PC-3 (cell line): ENCODE measurements at regions not wholly inside any gene's neighbourhood (a gene's known extent, or its start where the extent isn't known, plus 50 kb on each side); places are given as distances from the start of the nearest gene placed in this dataset.

Experiments
- ATAC-seq: fragments of 200-7000 bp; cut with Tn5 transposase; 2 replicates; pipeline ENCODE4 v1.9.1; 2020; ENCODE audit warnings: mild to moderate bottlenecking, moderate library complexity
- BruUV-seq: library from RNA; stranded (reverse); fragments of 400-500 nt; replicated peaks from 2 replicates; lab custom pipeline; 2021; lab: Mats Ljungman, UMichigan
- CTCF ChIA-PET: fragments of 300-600 bp; sonication (Branson Sonifier 250); formaldehyde crosslinking; loops from one replicate; lab custom pipeline; 2022; ENCODE audit warnings: antibody characterized with exemption; lab: Charles Lee
- POLR2A ChIA-PET: fragments of 300-600 bp; sonication (Branson Sonifier 250); formaldehyde crosslinking; loops from one replicate; lab custom pipeline; 2022; ENCODE audit warnings: antibody characterized with exemption; ENCODE audit not compliant: unreplicated experiment; lab: Charles Lee
- DNase-seq: peaks from one replicate; pipeline ENCODE4 v3.0.0-alpha.2; 2015
- H2AFZ ChIP-seq: fragments of 300-600 bp; sonication (generic); 2 replicates; pipeline ENCODE4 v1.6.0; 2016; ENCODE audit warnings: antibody characterized with exemption, low read length
- H3F3A ChIP-seq: fragments of 300-600 bp; sonication (generic); one replicate; pipeline ENCODE4 v1.6.0; 2017; ENCODE audit warnings: antibody characterized with exemption, low read length, control low read depth, mild to moderate bottlenecking; ENCODE audit not compliant: unreplicated experiment
- H3K27ac ChIP-seq: fragments of 300-600 bp; sonication (generic); 2 replicates; pipeline ENCODE4 v1.5.1; 2016; ENCODE audit warnings: mild to moderate bottlenecking, low read length
- H3K27me3 ChIP-seq: fragments of 300-600 bp; sonication (generic); 2 replicates; pipeline ENCODE4 v1.6.1; 2016; ENCODE audit warnings: low read length, mixed read lengths
- H3K36me3 ChIP-seq: fragments of 300-600 bp; sonication (generic); 2 replicates; pipeline ENCODE4 v1.6.1; 2016; ENCODE audit warnings: low read depth, mixed run types, low read length, mixed read lengths
- H3K4me1 ChIP-seq: fragments of 300-600 bp; sonication (generic); 2 replicates; pipeline ENCODE4 v1.5.1; 2016; ENCODE audit warnings: low read length; ENCODE audit not compliant: insufficient read depth
- H3K4me2 ChIP-seq: fragments of 300-600 bp; sonication (generic); 2 replicates; pipeline ENCODE4 v1.6.0; 2016; ENCODE audit warnings: low read length
- H3K4me3 ChIP-seq: fragments of 300-600 bp; sonication (generic); 2 replicates; pipeline ENCODE4 v1.5.1; 2016; ENCODE audit warnings: mild to moderate bottlenecking, low read length, mixed read lengths
- H3K79me2 ChIP-seq: fragments of 300-600 bp; sonication (generic); 2 replicates; pipeline ENCODE4 v1.6.1; 2017; ENCODE audit warnings: low read length, mixed read lengths
- H3K9ac ChIP-seq: fragments of 300-600 bp; sonication (generic); 2 replicates; pipeline ENCODE4 v1.6.0; 2016; ENCODE audit warnings: mild to moderate bottlenecking, low read length
- H3K9me2 ChIP-seq: fragments of 300-600 bp; sonication (generic); replicated peaks from 2 replicates; pipeline ENCODE4 v1.6.1; 2016; ENCODE audit warnings: mixed run types, low read length, mixed read lengths
- H3K9me3 ChIP-seq: fragments of 300-600 bp; sonication (generic); 2 replicates; pipeline ENCODE4 v1.6.1; 2016; ENCODE audit warnings: low read length, mixed read lengths
- H4K20me1 ChIP-seq: fragments of 300-600 bp; sonication (generic); 2 replicates; pipeline ENCODE4 v1.6.1; 2016; ENCODE audit warnings: low read length, mixed read lengths
- EZH2 ChIP-seq: fragments of 300-600 bp; sonication (generic); IDR thresholded peaks from one replicate; pipeline ENCODE4 v1.6.1; 2017; ENCODE audit warnings: antibody characterized with exemption, mild to moderate bottlenecking, low read length; ENCODE audit not compliant: unreplicated experiment
- EZH2phosphoT487 ChIP-seq: fragments of 300-600 bp; sonication (generic); IDR thresholded peaks from 2 replicates; pipeline ENCODE4 v1.6.1; 2018; ENCODE audit warnings: mild to moderate bottlenecking, antibody characterized with exemption, low read length, borderline replicate concordance
- intact Hi-C: fragments of 100-400 bp; cut with micrococcal nuclease; formaldehyde crosslinking; loops from 2 replicates; pipeline ENCODE4 v1.9.0; 2023
- TF ChIP-seq, protein P1 (sequence below): fragments of 300-600 bp; sonication (generic); conservative IDR thresholded peaks from 2 replicates; pipeline ENCODE4 v1.5.1; 2017; ENCODE audit warnings: antibody characterized with exemption, low read depth, mild to moderate bottlenecking, low read length

DNA sequence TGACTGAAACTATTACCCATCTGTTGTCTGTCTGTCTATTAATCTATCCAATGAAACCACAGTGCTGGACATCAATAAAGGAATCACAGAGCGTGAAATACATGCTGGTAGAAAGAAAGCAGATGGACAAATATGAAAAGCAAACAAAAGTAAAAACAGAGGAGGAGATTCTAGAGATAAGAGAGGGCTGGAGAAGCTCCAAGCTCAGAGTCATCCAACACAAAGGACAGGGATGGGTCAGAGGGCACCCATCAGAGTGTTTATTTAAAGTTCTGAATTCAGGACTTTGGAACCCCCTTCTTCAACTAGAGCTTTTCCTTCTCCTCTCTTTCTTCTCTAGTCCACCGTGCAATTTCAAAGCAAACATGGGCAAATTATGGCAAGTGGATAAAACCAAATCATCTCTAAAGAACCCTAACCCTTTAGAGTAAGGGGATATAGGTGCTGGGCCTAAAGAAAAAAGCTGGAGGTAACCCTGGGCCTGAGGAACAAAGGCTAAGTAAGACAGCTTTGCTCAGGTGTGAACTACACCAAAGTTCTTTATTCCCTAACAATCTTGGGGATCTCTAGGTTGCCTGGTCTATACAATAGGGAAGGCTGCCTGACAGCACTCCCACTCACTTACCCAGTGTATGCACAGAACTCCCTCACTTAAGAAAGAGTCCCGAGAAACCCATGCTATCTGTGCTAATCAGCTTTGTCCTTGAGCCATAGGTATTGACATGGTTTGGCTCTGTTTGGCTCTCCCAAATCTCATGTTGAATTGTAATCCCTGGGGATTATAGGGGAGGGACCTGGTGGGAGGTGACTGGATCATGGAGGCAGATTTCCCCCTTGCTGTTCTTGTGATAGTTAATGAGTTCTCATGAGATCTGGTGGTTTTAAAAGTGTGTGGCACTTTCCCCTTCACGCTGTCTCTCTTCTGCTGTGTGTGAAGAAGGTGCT lies 97.0 kb downstream of the BAMBI start:
- CTCF ChIA-PET = no interaction called here

DNA sequence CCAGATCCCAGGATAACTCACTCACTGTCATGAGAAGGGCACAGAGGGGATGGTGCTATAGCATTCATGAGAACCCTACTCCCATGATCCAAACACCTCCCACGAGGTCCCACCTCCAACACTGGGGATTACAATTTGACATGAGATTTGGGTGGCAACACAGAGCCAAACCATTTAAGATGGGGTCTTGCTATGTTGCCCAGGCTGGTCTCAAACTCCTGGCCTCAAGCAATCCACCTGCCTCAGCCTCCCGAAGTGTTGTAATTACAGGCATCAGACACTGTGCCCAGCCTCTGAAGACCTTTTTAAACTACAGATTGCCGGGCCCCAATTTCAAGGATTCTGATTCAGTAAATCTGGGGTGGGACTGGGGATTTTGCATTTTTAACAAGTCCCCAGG lies 98.5 kb downstream of the BAMBI start:
- Histone ChIP-seq H3F3A (no peaks in the 10 kb centered on the region), H3K9me2 (no peaks in the 10 kb centered on the region), H3K4me3 (no peak overlapping the region), H3K79me2 (no peaks in the 10 kb centered on the region), H3K9ac (no peak overlapping the region), H3K36me3 (no peaks in the 10 kb centered on the region), H2AFZ (no peak overlapping the region), H3K27ac (no peak overlapping the region), H3K4me2 (no peak overlapping the region), H3K4me1 (peaks cover 6% of the 10 kb centered on the region), H3K27me3 (no peaks in the 10 kb centered on the region), H3K9me3 (no peaks in the 10 kb centered on the region), H4K20me1 (no peaks in the 10 kb centered on the region)
- no peak for ATAC-seq
- intact Hi-C loops = no loop called here
- TF ChIP-seq EZH2phosphoT487 (no peak), EZH2 (no peak)
- TF ChIP-seq, protein P1, sequence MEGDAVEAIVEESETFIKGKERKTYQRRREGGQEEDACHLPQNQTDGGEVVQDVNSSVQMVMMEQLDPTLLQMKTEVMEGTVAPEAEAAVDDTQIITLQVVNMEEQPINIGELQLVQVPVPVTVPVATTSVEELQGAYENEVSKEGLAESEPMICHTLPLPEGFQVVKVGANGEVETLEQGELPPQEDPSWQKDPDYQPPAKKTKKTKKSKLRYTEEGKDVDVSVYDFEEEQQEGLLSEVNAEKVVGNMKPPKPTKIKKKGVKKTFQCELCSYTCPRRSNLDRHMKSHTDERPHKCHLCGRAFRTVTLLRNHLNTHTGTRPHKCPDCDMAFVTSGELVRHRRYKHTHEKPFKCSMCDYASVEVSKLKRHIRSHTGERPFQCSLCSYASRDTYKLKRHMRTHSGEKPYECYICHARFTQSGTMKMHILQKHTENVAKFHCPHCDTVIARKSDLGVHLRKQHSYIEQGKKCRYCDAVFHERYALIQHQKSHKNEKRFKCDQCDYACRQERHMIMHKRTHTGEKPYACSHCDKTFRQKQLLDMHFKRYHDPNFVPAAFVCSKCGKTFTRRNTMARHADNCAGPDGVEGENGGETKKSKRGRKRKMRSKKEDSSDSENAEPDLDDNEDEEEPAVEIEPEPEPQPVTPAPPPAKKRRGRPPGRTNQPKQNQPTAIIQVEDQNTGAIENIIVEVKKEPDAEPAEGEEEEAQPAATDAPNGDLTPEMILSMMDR = no peak
- ChIA-PET CTCF (no interaction called here), POLR2A (no interaction called here)
- no TSS peak for BruUV-seq
- DNase-seq = no peak

More for the DNA sequence above, 97.0 kb downstream of the BAMBI start:
- Histone ChIP-seq H3K27me3 (no peaks in the 10 kb centered on the region), H2AFZ (no peak overlapping the region), H3K9me3 (no peaks in the 10 kb centered on the region), H3K4me1 (peaks cover 6% of the 10 kb centered on the region), H3K9me2 (no peaks in the 10 kb centered on the region), H3K9ac (no peak overlapping the region), H3K4me2 (0 out of 2 replicates have a peak overlapping the region, but pooled peaks have one; percentile 18), H3F3A (no peaks in the 10 kb centered on the region), H3K4me3 (no peak overlapping the region), H3K79me2 (no peaks in the 10 kb centered on the region), H4K20me1 (no peaks in the 10 kb centered on the region), H3K27ac (no peak overlapping the region), H3K36me3 (no peaks in the 10 kb centered on the region)
- BruUV-seq = no TSS peak
- POLR2A ChIA-PET = no interaction called here
- ATAC-seq (peak; percentile 45), DNase-seq (peak; percentile 52)
- TF ChIP-seq, protein P1 = no peak
- TF ChIP-seq EZH2 = no peak
- no peak for TF ChIP-seq EZH2phosphoT487
- intact Hi-C loops = no loop called here

DNA sequence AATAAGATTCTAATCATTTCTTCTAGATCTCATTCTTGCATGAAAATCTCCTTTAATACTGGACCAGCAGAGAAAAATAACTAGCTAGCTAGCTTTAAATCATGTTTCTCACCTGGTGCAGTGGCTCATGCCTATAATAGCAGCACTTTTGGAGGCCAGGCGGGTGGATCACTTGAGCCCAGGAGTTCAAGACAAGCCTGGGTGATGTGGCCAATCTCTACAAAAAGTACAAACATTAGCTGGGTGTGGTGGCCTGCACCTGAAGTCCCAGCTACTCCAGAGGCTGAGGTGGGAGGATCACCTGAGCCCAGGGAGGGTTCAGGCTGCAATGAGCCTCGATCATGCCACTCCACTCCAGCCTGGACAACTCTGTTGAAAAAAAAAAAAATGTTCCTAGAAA lies 99.2 kb downstream of the BAMBI start:
- no peak for TF ChIP-seq EZH2phosphoT487
- TF ChIP-seq EZH2 = no peak
- TF ChIP-seq, protein P1 = no peak
- intact Hi-C loops = no loop called here
- H3K4me3 ChIP-seq = no peak overlapping the region
- no peaks in the 10 kb centered on the region for H3K36me3 ChIP-seq
- no peaks in the 10 kb centered on the region for H4K20me1 ChIP-seq
- no peaks in the 10 kb centered on the region for H3F3A ChIP-seq
- no peak overlapping the region for H3K4me2 ChIP-seq
- ATAC-seq (no peak), DNase-seq (no peak)
- no peaks in the 10 kb centered on the region for H3K27me3 ChIP-seq
- no TSS peak for BruUV-seq
- H3K79me2 ChIP-seq = no peaks in the 10 kb centered on the region
- POLR2A ChIA-PET = no interaction called here
- H3K9me3 ChIP-seq = no peaks in the 10 kb centered on the region
- no peaks in the 10 kb centered on the region for H3K9me2 ChIP-seq
- CTCF ChIA-PET = no interaction called here
- no peak overlapping the region for H3K9ac ChIP-seq
- no peak overlapping the region for H3K27ac ChIP-seq
- H2AFZ ChIP-seq = no peak overlapping the region
- H3K4me1 ChIP-seq = peaks cover 6% of the 10 kb centered on the region
